ENCODE measurements at regions not wholly inside any gene's neighbourhood (a gene's known extent, or its start where the extent isn't known, plus 50 kb on each side); places are given as distances from the start of the nearest gene placed in this dataset.

DNA sequence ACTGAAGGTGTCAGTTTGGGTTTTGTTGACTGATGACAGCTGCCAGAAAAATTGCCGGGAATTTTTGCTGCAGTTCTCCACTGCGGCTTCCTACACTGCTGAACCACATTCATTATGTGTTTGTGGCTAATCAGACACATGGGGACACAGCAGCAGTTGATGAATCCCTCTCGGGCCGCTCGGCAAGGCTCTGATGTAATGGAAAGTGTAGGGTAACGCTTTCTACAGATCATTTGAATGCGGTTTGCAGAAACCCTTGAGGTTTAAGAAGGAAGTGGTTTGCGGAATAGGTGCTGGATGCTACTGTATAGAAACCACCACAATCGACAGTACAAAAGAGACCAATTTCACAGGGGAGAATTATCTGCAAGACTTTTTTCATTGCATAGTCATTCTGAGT lies 138.7 kb upstream of the SASH1 start:
- DNase-seq (ENCODE audit: low read depth in 3 of 3) = peak; percentile 21 to 24 (median 23)

DNA sequence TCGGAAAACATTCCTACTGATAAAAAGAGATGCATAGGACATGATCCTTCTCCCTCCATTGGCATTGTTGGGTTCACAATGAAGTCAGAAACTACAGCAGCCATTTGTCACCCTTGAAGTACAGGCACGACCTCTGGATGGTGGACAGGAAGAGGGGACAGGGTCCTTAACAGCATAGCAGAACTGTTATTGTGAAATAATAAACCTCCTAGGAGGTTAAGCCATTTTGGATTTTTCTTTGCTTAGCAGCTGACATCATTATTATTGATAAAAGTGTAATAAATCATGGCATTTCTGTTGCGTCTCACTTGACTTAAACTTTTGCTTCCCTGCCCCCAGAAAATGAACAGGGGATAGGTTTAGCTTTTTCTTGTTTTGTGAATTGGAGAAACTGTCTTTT lies 134.3 kb upstream of the SASH1 start:
- no peak for DNase-seq (ENCODE audit: low read depth in 3 of 3)

DNA sequence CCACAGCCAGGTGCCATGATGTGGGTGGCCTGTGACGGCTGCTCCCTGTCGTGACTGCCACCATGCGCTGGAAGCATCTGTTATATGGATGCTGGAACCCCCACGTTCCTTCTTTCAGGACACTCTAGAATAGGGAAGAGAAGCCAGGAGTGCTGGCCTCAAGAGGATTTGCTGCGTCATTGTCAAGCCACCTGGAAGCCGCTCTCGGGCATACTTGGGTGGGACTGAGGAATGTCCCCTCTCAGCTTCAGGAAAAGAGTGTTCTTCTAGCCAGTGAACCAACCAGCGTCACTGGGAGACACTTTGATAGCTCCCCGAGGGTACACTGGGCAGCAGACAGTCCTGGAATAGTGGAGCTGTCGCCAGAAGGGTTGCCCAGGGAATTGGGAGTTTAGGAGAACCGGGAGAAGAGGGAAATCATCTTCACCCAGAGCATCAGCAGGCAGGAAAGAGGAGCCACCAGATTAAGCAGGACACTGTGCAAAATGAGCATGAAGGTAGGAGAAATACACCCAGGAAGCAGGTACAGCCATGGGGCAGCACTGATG lies 130.8 kb upstream of the SASH1 start:
- no peak for DNase-seq (ENCODE audit: low read depth in 3 of 3)

DNA sequence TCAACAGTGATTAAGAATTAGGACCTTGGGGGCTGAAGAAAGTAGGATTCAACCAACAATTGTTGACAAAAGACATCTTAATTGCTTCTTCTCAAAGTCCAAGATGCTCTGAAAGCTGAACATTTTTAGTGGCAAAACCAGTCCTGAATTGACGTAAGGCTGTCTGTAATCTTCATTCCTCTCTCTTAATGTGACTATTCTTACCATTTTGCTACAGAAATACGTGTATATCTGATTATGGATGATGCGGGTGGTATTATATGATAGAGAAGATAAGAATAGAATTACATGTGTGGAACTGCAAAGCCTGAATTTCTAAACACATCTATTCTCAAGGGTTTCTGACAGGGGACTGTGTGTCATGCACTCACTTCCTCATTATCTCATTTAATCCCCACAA lies 130.3 kb upstream of the SASH1 start:
- no peak for DNase-seq (ENCODE audit: low read depth in 3 of 3)

DNA sequence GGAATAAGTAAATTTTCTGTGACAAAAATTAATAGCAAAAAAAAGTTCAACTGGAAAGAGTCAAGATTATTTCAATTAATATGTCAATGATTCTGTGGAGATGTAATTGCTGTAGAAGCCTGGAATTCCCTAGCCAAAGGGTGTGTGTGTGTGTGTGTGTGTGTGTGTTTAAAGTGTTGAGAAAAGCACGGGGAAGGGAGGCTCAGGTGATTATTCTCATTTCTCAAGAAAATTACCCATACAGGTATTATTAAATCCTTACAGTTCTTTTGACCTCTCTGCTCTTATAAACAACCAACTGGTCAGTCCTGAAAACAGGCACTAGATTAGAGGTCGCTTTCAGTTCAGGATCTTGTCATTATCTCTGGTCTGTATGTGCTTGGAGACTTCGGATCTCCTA lies 129.3 kb upstream of the SASH1 start:
- no peak for DNase-seq (ENCODE audit: low read depth in 3 of 3)

DNA sequence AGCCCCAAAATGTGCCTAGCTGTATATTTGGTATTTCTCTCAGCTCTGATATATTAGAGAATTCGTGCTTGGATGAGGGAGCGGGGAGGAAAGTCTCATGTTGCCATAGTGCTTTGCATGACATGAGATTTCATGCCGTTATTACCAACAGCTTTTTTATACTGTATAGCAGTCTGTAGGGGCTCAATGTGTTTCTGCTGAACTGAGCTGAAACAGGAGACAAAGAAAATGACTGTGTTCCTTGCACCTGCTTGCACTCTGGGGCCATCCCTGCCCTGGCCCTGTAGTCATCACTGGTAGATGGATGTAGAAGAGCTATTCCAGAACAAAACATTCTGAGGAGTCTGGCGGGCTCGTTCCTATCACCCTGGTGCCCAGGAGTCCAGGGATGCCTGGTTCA lies 128.0 kb upstream of the SASH1 start:
- DNase-seq (ENCODE audit: low read depth in 3 of 3) = no peak

DNA sequence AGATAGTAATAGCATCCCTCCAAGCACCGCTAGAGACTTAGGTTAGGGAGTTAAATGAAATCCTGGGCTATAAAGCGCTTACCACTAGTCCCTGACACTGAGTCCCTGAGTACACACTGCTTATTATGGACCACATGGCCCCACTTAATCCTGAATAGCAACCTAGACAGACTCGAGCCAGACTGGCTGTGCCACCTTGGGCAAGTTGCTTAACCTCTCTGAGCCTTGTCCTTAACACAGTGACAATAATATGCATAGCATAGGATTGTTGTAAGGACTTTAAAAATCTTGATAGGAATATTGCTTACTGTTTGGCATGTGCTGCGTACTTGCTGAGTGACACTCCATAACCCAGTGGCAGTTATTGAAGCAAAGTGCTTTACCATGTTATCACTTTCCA lies 125.6 kb upstream of the SASH1 start:
- no peak for DNase-seq (ENCODE audit: low read depth in 3 of 3)

DNA sequence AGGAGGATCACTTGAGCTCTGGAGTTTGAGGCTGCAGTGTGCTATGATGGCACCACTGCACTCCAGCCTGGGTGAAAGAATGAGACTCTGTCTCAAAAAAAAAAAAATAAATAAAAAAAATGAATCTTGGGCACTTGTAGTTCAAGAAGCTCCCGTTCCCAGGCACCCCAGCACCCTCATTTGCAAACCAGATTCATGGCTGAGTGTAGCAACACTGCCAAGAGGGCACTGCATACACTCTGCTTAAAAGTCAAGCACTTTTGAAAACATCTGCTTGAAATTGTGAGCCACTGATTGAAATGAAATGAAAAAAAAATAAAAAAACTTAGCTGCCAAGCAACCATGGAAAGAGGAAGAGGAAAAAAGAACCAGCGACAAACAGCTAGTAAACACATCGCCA lies 124.7 kb upstream of the SASH1 start:
- no peak for DNase-seq (ENCODE audit: low read depth in 3 of 3)

DNA sequence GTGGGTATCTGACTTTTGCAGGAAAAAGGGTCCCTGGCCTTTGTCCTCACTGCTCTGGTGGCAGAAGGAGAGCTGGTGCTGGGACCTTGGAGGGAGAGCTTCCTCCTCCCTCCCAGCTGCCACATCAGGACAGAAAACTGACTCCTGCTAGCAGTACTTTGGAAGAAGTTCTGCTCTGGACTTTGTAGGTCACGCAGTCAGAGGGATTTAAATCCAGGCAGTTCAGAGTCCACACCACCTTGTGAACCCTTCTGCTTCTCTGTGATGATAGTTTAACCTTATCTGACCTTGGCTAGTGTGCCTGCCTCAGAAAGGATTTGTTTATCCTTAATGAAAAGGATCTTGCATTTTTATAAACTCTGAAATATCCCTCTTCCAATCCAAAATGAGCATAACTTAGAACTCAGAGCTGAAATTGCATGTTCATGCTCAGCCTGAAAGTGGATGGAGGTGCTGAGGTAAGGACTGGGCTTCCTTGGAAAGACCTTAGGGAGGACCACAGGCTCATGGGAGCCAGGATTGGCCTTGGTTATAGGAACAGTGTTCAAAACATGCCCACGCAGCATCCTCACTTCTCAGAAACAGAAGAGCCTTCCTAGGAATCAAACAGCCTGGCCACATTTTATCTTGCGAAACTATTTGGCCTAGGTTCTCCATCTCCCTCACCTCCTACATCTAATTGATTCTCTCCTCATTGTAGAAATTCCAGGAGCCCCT lies 123.9 kb upstream of the SASH1 start:
- no peak for DNase-seq (ENCODE audit: low read depth in 3 of 3)

DNA sequence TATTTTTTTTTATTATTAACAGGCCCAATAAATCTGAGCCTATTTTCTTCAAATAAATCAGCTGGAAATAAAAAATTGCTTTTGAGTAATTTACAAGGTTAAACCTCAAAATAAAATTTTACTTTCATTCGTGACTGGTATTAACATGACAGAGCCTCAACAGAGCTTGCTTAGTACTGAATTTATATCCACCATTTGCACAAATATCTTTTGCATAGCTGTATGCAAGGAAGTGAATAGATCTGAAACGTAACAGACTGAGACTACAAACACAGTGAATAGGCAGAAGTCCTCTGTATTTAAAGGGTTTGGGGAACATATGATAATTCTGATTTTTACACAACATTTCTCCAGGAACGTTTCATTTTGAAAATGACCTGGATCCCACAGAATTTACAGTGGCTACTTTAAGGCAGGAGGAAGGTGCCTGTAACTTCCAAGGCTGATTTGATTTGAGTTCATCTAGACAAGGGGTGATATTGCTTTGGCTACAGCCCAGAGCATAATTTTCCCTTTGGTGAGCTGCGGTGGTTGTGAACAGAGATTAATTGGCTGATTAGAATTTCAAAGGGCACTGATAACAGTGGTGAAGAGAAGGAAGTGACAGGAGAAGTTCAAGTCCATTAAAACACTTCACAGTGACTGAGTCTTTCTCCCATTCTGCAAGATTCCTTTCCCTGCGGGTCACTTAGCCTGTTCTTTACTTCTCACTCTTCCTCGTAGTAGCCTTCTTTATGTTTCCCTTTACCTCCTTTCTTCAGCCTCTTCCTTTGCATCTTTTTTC lies 121.2 kb upstream of the SASH1 start:
- no peak for DNase-seq (ENCODE audit: low read depth in 3 of 3)

DNA sequence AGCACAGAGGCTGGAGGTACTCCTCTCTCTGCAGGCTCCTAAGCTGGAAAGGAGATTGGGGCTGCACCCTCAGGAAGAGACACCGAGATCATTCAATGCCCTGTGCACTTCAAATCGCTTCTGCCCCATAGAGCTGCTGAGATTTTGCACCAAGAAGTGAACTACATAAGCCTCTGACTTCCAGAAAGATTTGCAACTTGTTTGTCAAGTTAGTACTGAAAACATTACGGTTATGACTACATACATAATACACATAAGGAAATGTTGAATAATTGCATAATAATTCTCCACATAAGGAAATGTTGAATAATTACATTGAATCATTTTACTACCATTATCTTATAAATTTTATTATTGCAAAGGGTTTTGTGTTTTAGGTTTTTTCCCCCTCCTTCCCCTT lies 120.3 kb upstream of the SASH1 start:
- DNase-seq (ENCODE audit: low read depth in 3 of 3) = no peak

DNA sequence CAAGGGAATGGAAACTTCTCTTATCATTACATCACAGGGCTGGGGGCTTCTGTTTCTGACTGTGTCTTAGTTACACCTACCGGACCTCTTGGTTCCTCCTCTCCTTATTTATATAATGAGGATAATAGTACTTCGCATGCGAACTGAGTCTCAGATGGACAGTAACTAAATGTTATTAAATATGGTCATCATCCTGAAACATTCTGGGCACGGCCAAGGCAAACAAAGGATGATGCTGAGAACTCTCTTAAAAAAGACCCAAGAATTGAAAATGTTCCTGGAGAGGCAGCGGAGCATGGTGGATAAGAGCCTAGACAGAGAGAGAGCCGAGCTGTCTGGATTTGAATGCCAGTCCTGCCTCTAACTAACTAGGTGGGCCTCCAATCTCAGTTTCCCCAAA lies 119.8 kb upstream of the SASH1 start:
- no peak for DNase-seq (ENCODE audit: low read depth in 3 of 3)

DNA sequence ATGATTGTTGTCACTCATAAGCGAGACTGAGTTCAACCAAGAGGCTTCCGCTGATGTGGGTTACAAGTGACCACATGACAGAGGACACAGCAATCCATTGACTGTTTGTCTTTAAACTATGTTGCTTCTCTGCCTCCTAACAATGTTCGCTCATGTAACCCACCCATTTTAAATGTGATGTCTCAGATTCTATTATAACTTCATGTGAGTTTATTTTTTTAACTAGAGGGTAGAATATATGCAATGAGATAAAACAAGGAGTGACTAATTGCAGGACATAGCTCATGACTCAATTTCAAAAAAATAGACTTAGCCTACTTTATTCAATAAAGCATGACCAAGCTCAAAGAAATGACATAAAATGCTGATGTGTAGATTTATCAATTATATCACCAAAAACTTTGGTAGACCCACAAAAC lies 119.2 kb upstream of the SASH1 start:
- no peak for DNase-seq (ENCODE audit: low read depth in 3 of 3)

DNA sequence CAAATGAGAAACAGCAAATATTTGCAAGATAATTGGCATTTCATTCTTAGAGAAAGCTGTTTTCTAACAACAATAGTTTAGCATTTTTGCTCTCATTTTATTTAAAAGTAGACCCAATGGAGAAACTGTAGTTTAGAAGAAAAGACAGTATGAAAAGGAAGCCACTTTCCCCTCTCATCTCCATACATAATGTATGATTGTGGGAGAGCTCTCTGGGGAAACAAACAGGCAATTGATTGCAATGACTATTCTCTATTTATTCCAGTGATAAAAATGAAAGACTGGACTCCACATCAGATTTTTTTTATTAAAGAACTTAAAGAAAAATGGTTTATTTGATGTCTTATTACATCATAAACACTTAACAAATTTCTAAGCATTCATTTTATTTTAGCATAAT lies 116.8 kb upstream of the SASH1 start:
- DNase-seq (ENCODE audit: low read depth in 3 of 3) = no peak

DNA sequence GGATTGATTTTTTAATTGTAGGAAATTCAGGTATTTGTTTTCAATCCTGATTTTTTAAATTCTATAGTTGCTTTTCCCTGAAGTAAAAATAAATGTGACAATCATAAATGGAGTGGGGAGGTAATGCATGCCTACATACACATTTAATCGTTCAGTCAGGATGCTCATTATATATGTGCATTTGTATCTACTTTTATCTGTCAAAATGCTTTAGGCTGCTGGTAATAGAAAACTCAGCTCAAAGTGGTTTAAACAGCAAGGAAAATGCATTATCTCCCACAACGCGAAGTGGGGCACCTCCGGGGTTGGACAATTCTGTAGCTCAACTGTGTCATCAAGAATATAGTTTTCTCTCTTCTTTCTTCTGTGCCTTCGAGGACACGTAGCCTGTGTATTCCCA lies 116.4 kb upstream of the SASH1 start:
- no peak for DNase-seq (ENCODE audit: low read depth in 3 of 3)

DNA sequence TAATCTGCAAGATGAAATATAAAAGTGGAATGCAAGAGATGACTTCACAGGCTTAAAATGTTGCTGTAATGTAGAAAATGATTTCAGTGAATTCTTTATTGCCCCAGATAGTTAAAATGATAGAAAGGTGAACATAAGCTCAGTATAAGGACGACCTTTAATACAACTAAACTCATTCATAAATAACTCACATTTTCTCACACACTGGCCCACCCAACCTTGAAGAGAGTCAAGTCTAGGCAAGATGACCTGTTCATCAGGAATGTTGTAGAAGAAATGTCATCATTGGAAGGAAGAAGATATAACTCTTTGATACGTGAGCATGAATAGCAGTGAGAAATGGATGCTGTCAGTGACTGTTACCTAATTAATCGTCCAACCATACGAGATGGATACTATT lies 111.1 kb upstream of the SASH1 start:
- no peak for DNase-seq (ENCODE audit: low read depth in 3 of 3)

DNA sequence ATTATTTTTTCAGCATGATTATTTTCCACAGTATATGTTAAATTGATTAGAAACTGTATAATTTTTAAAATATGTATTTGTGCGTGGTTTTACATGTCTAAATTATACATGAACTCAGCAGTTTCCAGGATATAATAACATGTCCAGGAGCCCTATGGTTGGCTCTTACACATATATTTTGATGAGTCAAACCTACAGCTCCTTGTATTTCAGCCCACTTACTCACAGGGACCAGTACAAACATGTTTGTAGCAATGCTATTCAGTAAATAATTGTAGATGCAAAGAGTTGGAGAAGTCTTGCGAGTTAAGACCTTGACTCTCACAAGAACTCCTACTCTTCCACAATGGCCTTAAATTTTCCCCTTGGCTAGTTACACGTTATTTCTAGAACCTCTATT lies 107.2 kb upstream of the SASH1 start:
- DNase-seq (ENCODE audit: low read depth in 3 of 3) = no peak

DNA sequence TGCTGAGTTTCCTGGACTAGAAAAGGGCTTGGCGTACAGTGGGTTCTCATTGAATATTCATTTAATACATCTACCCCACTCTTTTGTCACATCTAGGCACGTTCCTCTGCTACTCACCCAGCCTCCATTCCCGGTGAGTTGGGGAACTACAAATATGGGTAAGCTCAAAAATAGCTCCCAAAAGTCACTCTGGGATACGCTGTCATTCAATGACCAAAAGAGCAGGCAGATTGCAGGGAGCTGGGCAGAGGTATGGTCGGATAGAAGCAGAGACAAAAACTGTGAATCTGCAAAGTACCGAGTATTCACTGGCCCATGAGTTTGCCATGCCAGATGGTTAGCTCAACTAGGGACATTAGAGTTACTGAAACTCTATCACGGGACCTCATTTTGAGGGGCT lies 103.9 kb upstream of the SASH1 start:
- no peak for DNase-seq (ENCODE audit: low read depth in 3 of 3)

DNA sequence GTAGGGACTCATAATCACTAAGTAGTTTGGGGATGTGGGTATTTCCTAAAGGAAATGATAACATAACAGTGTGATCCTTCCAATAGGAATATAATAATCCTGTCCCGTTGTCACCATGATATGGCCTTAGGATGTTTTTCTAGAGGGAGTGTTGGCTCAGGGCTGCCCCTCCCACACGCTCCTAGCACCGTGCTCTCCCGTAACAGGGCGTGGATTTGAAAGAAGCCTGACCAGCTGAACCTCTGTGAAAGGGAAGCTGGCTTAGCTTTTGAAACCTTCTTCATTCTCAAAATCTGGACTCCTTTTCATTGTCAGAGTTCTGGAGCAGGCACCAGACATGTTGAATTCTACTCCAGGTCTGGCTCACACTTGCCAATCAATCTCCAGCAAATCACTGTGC lies 103.4 kb upstream of the SASH1 start:
- DNase-seq (ENCODE audit: low read depth in 3 of 3) = no peak

DNA sequence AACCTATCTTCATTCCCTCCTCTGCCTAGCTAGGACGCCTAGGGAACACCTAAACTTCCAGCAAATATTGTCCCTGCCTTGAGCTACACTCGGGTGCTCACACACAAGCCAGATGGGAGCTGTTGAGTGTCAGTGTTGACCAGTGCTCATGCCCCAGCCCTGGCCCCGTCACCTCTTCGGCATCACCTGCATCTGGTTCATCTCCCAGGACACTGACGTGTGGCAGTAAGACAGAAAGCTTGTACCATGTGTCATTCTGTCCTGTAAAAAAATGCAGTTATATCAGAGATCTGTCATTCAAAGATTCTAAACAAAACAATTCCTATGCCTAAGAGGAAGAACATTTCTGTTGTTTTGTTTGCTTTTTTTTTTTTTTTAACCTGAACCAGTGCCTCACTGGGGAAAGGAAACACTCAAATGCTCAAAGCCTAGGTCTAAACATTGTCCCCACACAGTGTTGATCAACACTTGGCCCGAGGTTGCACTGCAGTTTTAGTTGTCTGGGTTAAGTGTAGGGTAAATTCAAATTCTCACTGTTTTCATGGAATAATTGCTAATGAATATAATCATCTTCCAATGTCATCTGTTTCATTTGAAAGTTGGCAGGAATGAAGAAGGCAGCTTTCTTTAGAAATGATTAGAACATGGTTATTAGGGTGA lies 102.7 kb upstream of the SASH1 start:
- DNase-seq (ENCODE audit: low read depth in 3 of 3) = no peak

DNA sequence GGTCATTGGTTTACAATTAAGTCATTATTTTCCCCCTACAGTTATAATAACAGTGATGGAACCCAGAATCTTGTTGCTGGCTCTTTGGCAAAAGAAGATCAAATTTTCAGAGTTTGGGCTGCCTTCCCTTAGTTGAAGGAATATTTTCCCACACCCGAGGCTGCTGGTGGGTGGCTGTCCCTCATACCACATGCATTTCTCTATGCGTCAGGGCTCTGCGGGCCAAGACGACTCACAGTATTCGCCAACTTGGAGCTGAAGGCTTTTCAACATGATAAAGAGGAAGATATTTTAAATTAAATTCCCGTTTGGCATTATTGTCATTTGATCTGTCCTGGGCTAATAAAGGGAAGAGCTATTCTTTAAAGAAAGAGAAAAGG lies 102.2 kb upstream of the SASH1 start:
- DNase-seq (ENCODE audit: low read depth in 3 of 3) = no peak

DNA sequence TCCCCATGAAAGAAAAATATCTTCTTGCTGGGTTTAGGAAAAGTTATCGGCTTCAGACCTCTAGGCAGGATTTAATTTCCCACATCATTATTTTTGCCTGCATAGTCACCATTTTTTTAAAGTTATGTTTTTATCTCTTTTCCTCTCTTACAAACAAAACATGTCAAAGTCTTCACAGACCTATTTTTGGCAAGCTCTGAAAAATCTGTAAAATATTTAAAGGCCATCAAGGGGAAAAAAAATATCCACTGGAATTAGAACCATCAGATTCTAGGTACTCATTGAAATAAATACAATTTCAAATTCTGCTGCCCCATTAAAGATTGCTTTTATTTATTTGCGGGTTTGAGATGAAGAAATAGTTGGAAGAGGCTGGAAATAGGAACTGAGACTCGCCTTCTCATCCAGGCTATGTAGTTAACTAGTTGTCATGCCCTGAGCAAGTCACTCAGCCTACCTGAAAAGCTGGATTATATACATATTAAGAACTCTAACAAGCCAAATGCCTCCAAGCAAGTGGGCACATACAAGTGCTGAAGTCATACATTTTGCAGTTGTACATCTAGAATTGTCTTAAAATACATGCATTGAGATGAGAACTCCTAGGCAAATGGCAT lies 101.7 kb upstream of the SASH1 start:
- DNase-seq (ENCODE audit: low read depth in 3 of 3) = no peak
